ENCODE measurements at regions not wholly inside any gene's neighbourhood (a gene's known extent, or its start where the extent isn't known, plus 50 kb on each side); places are given as distances from the start of the nearest gene placed in this dataset.

GRCh38 chr3:166518040-166518439 is 680.8 kb upstream of the BCHE start:
- no peak for TF ChIP-seq CTCF (IDR thresholded peaks at IDR 0.05)
- TF ChIP-seq POLR2AphosphoS5 (IDR thresholded peaks at IDR 0.05), result no peak
- no peak for TF ChIP-seq POLR2A (IDR thresholded peaks at IDR 0.05)

Measured in prostate gland (tissue), 2 donors.